B cell (primary cell): ENCODE measurements at regions not wholly inside any gene's neighbourhood (a gene's known extent, or its start where the extent isn't known, plus 50 kb on each side); places are given as distances from the start of the nearest gene placed in this dataset.

Experiments used
- ATAC-seq: fragments of 200-7000 bp; cut with Tn5 transposase; one replicate; pipeline ENCODE4 v1.10.0; 2021; ENCODE audit warnings: low read depth, mild to moderate bottlenecking, moderate number of reproducible peaks, moderate library complexity
- CTCF ChIA-PET: fragments of 350-600 bp; sonication (Branson Sonifier 250); formaldehyde crosslinking; loops from one replicate; lab custom pipeline; 2021; ENCODE audit warnings: antibody characterized with exemption, inconsistent platforms; lab: Charles Lee
- POLR2A ChIA-PET: fragments of 350-600 bp; sonication (Branson Sonifier 250); formaldehyde crosslinking; loops from one replicate; lab custom pipeline; 2021; ENCODE audit warnings: antibody characterized with exemption; lab: Charles Lee
- DNase-seq: peaks from one replicate; pipeline ENCODE4 v3.0.0; 2013
- H2AFZ ChIP-seq: 2 replicates; pipeline ENCODE4 v1.6.1; 2012; ENCODE audit warnings: mild to moderate bottlenecking, low read depth, low read length; ENCODE audit not compliant: insufficient read depth, poor library complexity, severe bottlenecking
- H3K27ac ChIP-seq, 2 donors: 1 replicate in 1 of 2; 2 replicates in 1 of 2; pipeline ENCODE4 v1.5.1; 2012 to 2013; ENCODE audit warnings: low read length in 2 of 2, mild to moderate bottlenecking in 2 of 2, moderate library complexity in 1 of 2
- H3K27me3 ChIP-seq, 4 experiments: fragments of 200-600 bp in 1 of 4; sonication (generic) in 1 of 4; replicated peaks in 1 of 4; 1 replicate in 2 of 4; 2 replicates in 2 of 4; pipeline versions ENCODE4 v1.6.1 to v1.7.0; 2013 to 2016; ENCODE audit warnings: low read length in 3 of 4, mild to moderate bottlenecking in 2 of 4, mixed read lengths in 1 of 4, moderate library complexity in 1 of 4; ENCODE audit not compliant: insufficient read depth in 4 of 4, control insufficient read depth in 3 of 4; ENCODE audit errors: control extremely low read depth in 1 of 4
- H3K36me3 ChIP-seq, 2 experiments: replicated peaks in 1 of 2; 1 replicate in 1 of 2; 2 replicates in 1 of 2; pipeline versions ENCODE4 v1.6.1 to v1.7.1; 2013; ENCODE audit warnings: low read length in 1 of 2; ENCODE audit not compliant: insufficient read depth in 2 of 2, control insufficient read depth in 1 of 2; ENCODE audit errors: control extremely low read depth in 1 of 2, extremely low read depth in 1 of 2
- H3K4me1 ChIP-seq, 2 donors: fragments of 200-600 bp in 1 of 2; sonication (generic) in 1 of 2; 1 replicate in 1 of 2; 2 replicates in 1 of 2; pipeline versions ENCODE4 v1.5.1 to v1.6.1; 2013 to 2017; ENCODE audit warnings: low read length in 2 of 2; ENCODE audit not compliant: control insufficient read depth in 2 of 2, insufficient read depth in 2 of 2
- H3K4me2 ChIP-seq: replicated peaks from 2 replicates; pipeline ENCODE3; 2012; ENCODE audit warnings: mild to moderate bottlenecking, low read depth, low read length; ENCODE audit not compliant: poor library complexity, severe bottlenecking
- H3K4me3 ChIP-seq, 5 experiments: fragments of 200-600 bp in 1 of 5; sonication (generic) in 1 of 5; 1 replicate in 3 of 5; 2 replicates in 2 of 5; pipeline versions ENCODE4 v1.5.1 to v1.7.0; 2011 to 2016; ENCODE audit warnings: low read length in 4 of 5, mild to moderate bottlenecking in 4 of 5, low read depth in 2 of 5, control low read depth in 1 of 5, moderate library complexity in 1 of 5; ENCODE audit not compliant: insufficient read depth in 1 of 5; ENCODE audit errors: control extremely low read depth in 1 of 5, extremely low read depth in 1 of 5
- H3K79me2 ChIP-seq: fragments of 200-600 bp; sonication (generic); one replicate; pipeline ENCODE4 v1.6.0; 2016; ENCODE audit warnings: low read length; ENCODE audit not compliant: control insufficient read depth, insufficient read depth
- H3K9ac ChIP-seq: fragments of 200-600 bp; sonication (generic); 2 replicates; pipeline ENCODE4 v1.6.1; 2017; ENCODE audit warnings: mild to moderate bottlenecking, low read length, moderate library complexity
- H3K9me3 ChIP-seq, 3 donors: one replicate each; pipeline versions ENCODE4 v1.6.1 to v1.7.1; 2013; ENCODE audit warnings: low read length in 2 of 3; ENCODE audit not compliant: control insufficient read depth in 2 of 3, insufficient read depth in 1 of 3; ENCODE audit errors: control extremely low read depth in 1 of 3
- H4K20me1 ChIP-seq: 2 replicates; pipeline ENCODE4 v1.6.0; 2012; ENCODE audit warnings: mild to moderate bottlenecking, low read length; ENCODE audit not compliant: insufficient read depth, control insufficient read depth, poor library complexity, severe bottlenecking
- H3K27ac Mint-ChIP-seq: one replicate; pipeline ENCODE4 v1.8.0; 2021; ENCODE audit warnings: mixed read lengths
- H3K27me3 Mint-ChIP-seq: one replicate; pipeline ENCODE4 v1.8.0; 2021; ENCODE audit warnings: mixed read lengths
- H3K4me1 Mint-ChIP-seq: one replicate; pipeline ENCODE4 v1.8.0; 2021; ENCODE audit warnings: mixed read lengths
- H3K4me3 Mint-ChIP-seq: one replicate; pipeline ENCODE4 v1.8.0; 2021; ENCODE audit warnings: mixed read lengths
- H3K9me3 Mint-ChIP-seq: one replicate; pipeline ENCODE4 v1.8.0; 2022; ENCODE audit warnings: mixed read lengths; ENCODE audit not compliant: insufficient read depth
- CTCF ChIP-seq: fragments of 200-600 bp; IDR thresholded peaks from one replicate; pipeline ENCODE4 v1.8.0; 2022; ENCODE audit warnings: antibody characterized with exemption, mild to moderate bottlenecking
- EZH2 ChIP-seq: IDR thresholded peaks from 2 replicates; pipeline ENCODE4 v1.6.1; 2012; ENCODE audit warnings: borderline replicate concordance, low read depth, mild to moderate bottlenecking, moderate library complexity, low read length; ENCODE audit not compliant: insufficient read depth, poor library complexity, severe bottlenecking
- WGBS: methylation state at CpG from one replicate; pipeline ENCODE4 v1.1.5; 2013; ENCODE audit warnings: missing lambda C conversion rate; ENCODE audit not compliant: insufficient coverage; 5-methylcytosine and 5-hydroxymethylcytosine counted together
- intact Hi-C: fragments of 100-400 bp; cut with micrococcal nuclease; formaldehyde crosslinking; loops from one replicate; pipeline ENCODE4 v1.10.0; 2022

DNA sequence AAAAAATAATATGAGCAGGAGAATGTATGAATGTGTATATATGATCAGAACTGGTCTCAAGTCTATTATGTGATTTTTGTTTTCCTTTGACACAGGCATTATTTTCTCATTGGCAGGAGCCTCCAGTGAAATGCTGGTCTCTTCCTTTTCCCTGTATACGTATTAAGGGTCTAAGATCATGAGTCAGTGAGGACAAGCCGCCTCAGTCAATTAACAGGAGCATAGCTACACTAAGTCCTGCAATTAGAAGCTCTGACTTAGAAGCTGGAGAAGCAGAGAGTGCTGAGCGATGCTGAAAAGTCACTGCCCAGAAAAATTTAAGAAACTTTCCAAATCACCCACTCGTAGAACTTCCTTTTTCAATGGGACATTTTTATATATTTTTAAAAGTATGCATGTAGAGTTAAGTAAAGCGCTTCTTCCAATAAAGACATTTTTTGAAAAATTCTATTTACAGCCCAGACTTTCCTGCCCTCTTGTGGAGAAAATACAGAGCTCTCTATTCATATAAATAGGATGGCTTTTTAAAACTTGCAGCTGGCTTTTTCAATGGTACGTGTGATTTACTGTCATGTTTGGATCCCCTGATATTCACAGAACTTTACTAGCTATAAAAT lies 70.2 kb upstream of the PSMD7 start:
- DNase-seq (no peak), ATAC-seq (no peak)
- ChIA-PET CTCF (no interaction called here), POLR2A (no interaction called here)
- Histone ChIP-seq H3K4me2 (no peak overlapping the region), H4K20me1 (no peaks in the 10 kb centered on the region), H3K4me3 (no peak overlapping the region), H3K79me2 (no peaks in the 10 kb centered on the region), H3K9me3 (no peaks in the 10 kb centered on the region), H3K9ac (no peak overlapping the region), H3K27ac (no peak overlapping the region), H3K27me3 (peaks cover 0 to 5% (median 0%) of the 10 kb centered on the region in 4 experiments), H3K4me1 (no peaks in the 10 kb centered on the region), H2AFZ (no peak overlapping the region), H3K36me3 (no peaks in the 10 kb centered on the region)
- peaks cover 26% of the 10 kb centered on the region for H3K27me3 Mint-ChIP-seq
- TF ChIP-seq EZH2 (no peak), CTCF (no peak)
- H3K27ac Mint-ChIP-seq, result no peak overlapping the region
- H3K9me3 Mint-ChIP-seq, result no peaks in the 10 kb centered on the region
- no peaks in the 10 kb centered on the region for H3K4me1 Mint-ChIP-seq
- WGBS, result 50% methylated on average over 1 of the region's 6 CpGs
- no peak overlapping the region for H3K4me3 Mint-ChIP-seq
- intact Hi-C loops, result no loop called here

DNA sequence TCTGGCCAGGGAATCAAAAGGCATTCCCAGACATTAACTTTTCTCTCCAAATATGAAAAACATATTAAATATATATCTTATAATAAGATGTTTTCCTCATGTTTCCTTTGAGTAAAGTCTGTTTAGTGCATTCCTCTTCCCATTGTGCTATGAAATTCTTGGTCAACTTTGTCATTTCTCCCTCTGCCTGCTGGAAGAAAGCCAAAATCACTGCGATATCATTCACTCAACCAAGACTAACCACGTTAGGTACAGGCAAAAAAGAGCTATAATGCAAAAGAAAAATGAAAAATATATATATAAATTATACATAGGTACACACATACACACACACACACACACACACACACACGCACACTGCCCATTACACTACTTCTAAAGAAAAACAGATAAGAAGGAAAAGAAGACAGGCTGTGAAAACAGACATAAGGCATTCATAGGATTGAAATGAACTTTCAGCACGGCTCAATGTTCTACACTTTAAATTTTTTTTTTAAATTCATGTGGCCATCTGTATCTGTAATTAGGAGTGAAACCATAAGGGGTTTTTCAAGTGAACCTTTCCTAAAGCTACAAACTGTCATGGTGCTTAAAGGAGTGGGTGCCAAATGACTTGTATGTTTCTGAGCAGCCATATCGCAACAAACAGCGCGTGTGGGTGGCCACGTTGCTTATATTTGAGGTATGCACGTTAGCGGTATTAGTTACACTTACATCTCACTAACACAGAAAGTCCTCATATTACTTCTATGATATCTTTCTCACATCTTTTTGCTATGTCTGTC lies 71.6 kb upstream of the PSMD7 start:
- POLR2A ChIA-PET, result no interaction called here
- H3K9me3 ChIP-seq, result no peaks in the 10 kb centered on the region
- WGBS, result 93% methylated on average over 3 of the region's 10 CpGs

More for the DNA sequence above, 71.6 kb upstream of the PSMD7 start:
- CTCF ChIA-PET, result no interaction called here
- Mint-ChIP-seq H3K4me3 (no peak overlapping the region), H3K9me3 (no peaks in the 10 kb centered on the region), H3K27me3 (peaks cover 26% of the 10 kb centered on the region), H3K27ac (no peak overlapping the region), H3K4me1 (no peaks in the 10 kb centered on the region)
- H3K4me2 ChIP-seq, result no peak overlapping the region
- no peak overlapping the region for H3K4me3 ChIP-seq
- no peaks in the 10 kb centered on the region for H4K20me1 ChIP-seq
- ATAC-seq (no peak), DNase-seq (no peak)
- no peak overlapping the region for H3K9ac ChIP-seq
- peaks cover 0 to 5% (median 0%) of the 10 kb centered on the region in 4 experiments for H3K27me3 ChIP-seq
- H3K27ac ChIP-seq, result no peak overlapping the region
- intact Hi-C loops, result no loop called here
- no peak overlapping the region for H2AFZ ChIP-seq
- H3K79me2 ChIP-seq, result no peaks in the 10 kb centered on the region
- no peaks in the 10 kb centered on the region for H3K4me1 ChIP-seq
- TF ChIP-seq CTCF (no peak), EZH2 (no peak)
- no peaks in the 10 kb centered on the region for H3K36me3 ChIP-seq
